Ovary (tissue), 7 donors: ENCODE measurements at regions not wholly inside any gene's neighbourhood (a gene's known extent, or its start where the extent isn't known, plus 50 kb on each side); places are given as distances from the start of the nearest gene placed in this dataset.

ENCODE experiments used
- DNase-seq, 5 donors: peaks; one replicate each; pipeline ENCODE4 v3.0.0-alpha.2; 2019 to 2020
- H3K27ac ChIP-seq, 2 donors: fragments of 200-600 bp; one replicate each; pipeline versions ENCODE4 v1.5.1 to v1.8.0; 2019 to 2022
- H3K27me3 ChIP-seq: fragments of 200-600 bp; one replicate; pipeline ENCODE4 v1.8.0; 2022
- H3K36me3 ChIP-seq: fragments of 200-600 bp; sonication (generic); one replicate; pipeline ENCODE4 v1.5.1; 2019
- H3K4me1 ChIP-seq: one replicate; pipeline ENCODE4 v1.8.1; 2013; ENCODE audit warnings: mild to moderate bottlenecking, moderate library complexity; ENCODE audit not compliant: insufficient read depth
- H3K4me3 ChIP-seq: fragments of 200-600 bp; sonication (generic); one replicate; pipeline ENCODE4 v1.5.1; 2017
- H3K9me3 ChIP-seq, 2 donors: fragments of 200-600 bp in 1 of 2; sonication (generic) in 1 of 2; one replicate each; pipeline versions ENCODE4 v1.5.1 to v1.8.1; 2013 to 2019; ENCODE audit warnings: mild to moderate bottlenecking in 1 of 2, moderate library complexity in 1 of 2
- CTCF ChIP-seq, 3 donors: fragments of 450-650 bp in 2 of 3; fragments of 200-600 bp in 1 of 3; IDR thresholded peaks; one replicate each; pipeline versions ENCODE4 v1.5.1 to v1.8.0; 2016 to 2022; ENCODE audit warnings: antibody characterized with exemption in 3 of 3, mild to moderate bottlenecking in 1 of 3
- EP300 ChIP-seq: sonication (generic); formaldehyde crosslinking; IDR thresholded peaks from one replicate; pipeline ENCODE4 v1.6.1; 2017; ENCODE audit warnings: antibody characterized with exemption
- POLR2A ChIP-seq: fragments of 450-650 bp; IDR thresholded peaks from one replicate; pipeline ENCODE4 v1.6.1; 2017; ENCODE audit warnings: antibody characterized with exemption, mild to moderate bottlenecking, moderate library complexity
- WGBS, 3 donors: extraction: QIAGEN DNeasy Blood & Tissue Kit in 1 of 3; methylation state at CpG; one replicate each; pipeline versions ENCODE4 v1.1.5 to v1.1.7; 2013 to 2017; 5-methylcytosine and 5-hydroxymethylcytosine counted together
- intact Hi-C, 4 donors: fragments of 100-400 bp; cut with DNase I; formaldehyde crosslinking; loops; one replicate each; pipeline versions ENCODE4 v1.11.0 to v1.15.1; 2022 to 2023
- donor health status: DM: no; HTN: no; CAD: no; lungs with moderate emphysema.
- donor health status: DM: no; HTN: no; CAD: no.
- donor health status: Bipolar disorder and iron deficiency.
- donor health status: DM: no; HTN: no; CAD: no.
- donor health status: DM: yes; HTN: yes; CAD: no.

DNA sequence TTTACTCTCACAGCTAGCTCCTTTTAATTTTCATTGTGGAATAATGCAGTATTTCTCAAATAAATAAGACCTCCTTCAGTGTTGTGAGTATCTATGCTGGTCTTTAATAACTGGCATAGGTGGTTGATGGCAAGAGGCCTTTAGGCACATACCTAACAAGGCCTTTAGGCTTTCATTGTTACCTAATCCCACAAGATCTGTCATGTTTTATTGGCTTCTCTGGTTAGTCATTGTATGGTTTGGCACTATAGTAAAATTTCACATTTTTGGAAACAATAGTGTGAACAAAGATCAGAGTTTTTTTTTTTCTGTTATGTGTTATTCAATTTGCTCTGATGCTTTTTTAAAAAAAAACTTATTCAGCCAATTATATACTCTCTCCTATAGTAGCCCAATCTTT, 89.8 kb upstream of the NEUROD1 start:
- H3K27ac ChIP-seq = no peak overlapping the region

DNA sequence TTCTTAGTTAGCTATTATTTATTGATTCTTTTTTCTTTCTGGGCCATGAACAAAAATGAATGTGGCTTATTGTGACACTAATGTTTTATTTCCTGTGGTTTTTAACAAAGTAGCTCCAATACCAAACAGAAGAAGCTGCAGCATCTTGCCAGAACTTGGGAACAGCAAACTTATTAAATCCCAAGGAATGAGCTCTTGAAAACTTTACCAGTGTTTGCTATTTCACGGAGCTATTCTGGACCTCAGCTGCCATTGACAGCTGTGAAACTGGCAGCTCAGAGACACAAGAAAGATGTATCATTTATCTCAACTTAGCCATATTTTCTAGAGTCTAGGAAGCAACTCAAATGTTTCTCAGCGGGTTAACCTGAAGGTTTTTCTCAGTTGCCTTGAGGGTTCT, 91.0 kb upstream of the NEUROD1 start:
- H3K9me3 ChIP-seq = no peaks in the 10 kb centered on the region
- no peak overlapping the region for H3K27ac ChIP-seq
- intact Hi-C loops = no loop called here
- no peak overlapping the region for H3K4me3 ChIP-seq
- H3K36me3 ChIP-seq = no peaks in the 10 kb centered on the region
- no peak for TF ChIP-seq CTCF (IDR thresholded peaks at IDR 0.05)
- TF ChIP-seq POLR2A = no peak
- no peak for TF ChIP-seq EP300
- H3K4me1 ChIP-seq = no peaks in the 10 kb centered on the region
- H3K27me3 ChIP-seq = no peaks in the 10 kb centered on the region
- DNase-seq = no peak
- WGBS, 3 donors = 50 to 68% (median 54%) methylated on average over 2 of the region's 2 CpGs

More for the DNA sequence above, 89.8 kb upstream of the NEUROD1 start:
- intact Hi-C loops = no loop called here
- H3K9me3 ChIP-seq = no peaks in the 10 kb centered on the region
- no peaks in the 10 kb centered on the region for H3K4me1 ChIP-seq
- no peaks in the 10 kb centered on the region for H3K27me3 ChIP-seq
- no peak overlapping the region for H3K4me3 ChIP-seq
- TF ChIP-seq POLR2A (no peak), EP300 (no peak), CTCF (IDR thresholded peaks at IDR 0.05) (no peak)
- no peaks in the 10 kb centered on the region for H3K36me3 ChIP-seq
- no peak for DNase-seq

DNA sequence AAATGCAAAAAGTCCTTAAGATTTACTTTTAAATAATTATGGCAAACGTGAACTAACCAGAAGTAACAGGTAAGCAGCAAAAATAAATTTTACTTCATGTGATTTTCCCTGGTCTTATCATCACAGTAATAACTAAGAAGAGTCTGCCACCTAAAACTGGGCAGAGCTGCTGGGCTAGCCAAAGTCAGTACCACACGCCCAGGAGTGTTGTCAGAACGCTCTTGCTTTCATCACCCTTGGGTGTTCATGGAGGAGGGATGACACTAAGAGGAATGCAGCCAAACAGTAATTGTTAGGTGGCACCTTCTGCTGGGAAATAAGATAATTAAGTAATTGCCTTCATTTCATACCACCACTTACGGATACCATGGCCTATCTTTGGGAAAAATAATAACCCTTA, 92.0 kb upstream of the NEUROD1 start:
- no peak overlapping the region for H3K27ac ChIP-seq
- no peak for TF ChIP-seq EP300
- no peak for TF ChIP-seq POLR2A
- no peak overlapping the region for H3K4me3 ChIP-seq
- no peaks in the 10 kb centered on the region for H3K4me1 ChIP-seq
- no peak for DNase-seq
- intact Hi-C loops = no loop called here
- 91 to 92% (median 91%) methylated on average over 4 of the region's 4 CpGs for WGBS, 3 donors
- no peaks in the 10 kb centered on the region for H3K36me3 ChIP-seq
- no peaks in the 10 kb centered on the region for H3K27me3 ChIP-seq
- H3K9me3 ChIP-seq = no peaks in the 10 kb centered on the region

- no peaks in the 10 kb centered on the region for H3K36me3 ChIP-seq
- intact Hi-C loops = no loop called here
These were observed 92.5 kb upstream of the NEUROD1 start for GRCh38 chr2:181772777-181773176.

DNA sequence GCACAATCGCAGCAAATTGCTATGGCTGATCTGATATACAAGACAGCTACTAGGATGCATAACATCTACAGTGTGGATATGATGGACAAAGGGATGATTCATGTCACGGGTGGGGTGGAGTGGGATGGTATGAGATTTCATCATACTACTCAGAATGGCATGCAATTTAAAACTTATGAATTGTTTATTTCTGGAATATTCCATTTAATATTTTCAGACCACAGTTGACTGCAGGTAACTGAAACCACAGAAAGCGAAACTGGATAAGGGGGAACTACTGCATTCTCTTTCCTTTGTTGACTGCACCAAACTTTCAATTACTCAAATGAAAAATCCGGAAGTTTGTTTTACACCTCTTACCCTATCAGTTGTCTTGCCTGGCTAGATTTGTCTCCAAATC, 94.4 kb upstream of the NEUROD1 start:
- Histone ChIP-seq H3K4me1 (no peaks in the 10 kb centered on the region), H3K36me3 (no peaks in the 10 kb centered on the region), H3K4me3 (no peak overlapping the region), H3K9me3 (no peaks in the 10 kb centered on the region), H3K27me3 (no peaks in the 10 kb centered on the region), H3K27ac (no peak overlapping the region)
- no peak for DNase-seq
- intact Hi-C loops = no loop called here
- WGBS, 3 donors = 93 to 95% (median 93%) methylated on average over 4 of the region's 4 CpGs
- TF ChIP-seq EP300 (no peak), POLR2A (no peak), CTCF (IDR thresholded peaks at IDR 0.05) (no peak)

More at GRCh38 chr2:181772777-181773176, 92.5 kb upstream of the NEUROD1 start:
- 82 to 92% (median 91%) methylated on average over 1 of the region's 1 CpG for WGBS, 3 donors
- H3K27ac ChIP-seq = no peak overlapping the region
- TF ChIP-seq EP300 = no peak
- no peak for TF ChIP-seq POLR2A
- TF ChIP-seq CTCF (IDR thresholded peaks at IDR 0.05) = no peak
- H3K4me3 ChIP-seq = no peak overlapping the region
- DNase-seq = no peak
- H3K9me3 ChIP-seq = no peaks in the 10 kb centered on the region
- no peaks in the 10 kb centered on the region for H3K27me3 ChIP-seq
- H3K4me1 ChIP-seq = no peaks in the 10 kb centered on the region
